Sciatic nerve (tissue), 2 donors: ENCODE measurements at regions not wholly inside any gene's neighbourhood (a gene's known extent, or its start where the extent isn't known, plus 50 kb on each side); places are given as distances from the start of the nearest gene placed in this dataset.

Experiments
- ATAC-seq: fragments of 200-7000 bp; cut with Tn5 transposase; one replicate; pipeline ENCODE4 v1.9.1; 2020; ENCODE audit warnings: mild to moderate bottlenecking, moderate library complexity
- DNase-seq: peaks from one replicate; pipeline ENCODE4 v3.0.0-alpha.2; 2020; ENCODE audit warnings: low spot score
- intact Hi-C: fragments of 100-400 bp; cut with DNase I; formaldehyde crosslinking; loops from one replicate; pipeline ENCODE4 v1.14.2; 2022
- donor health status: DM: no; HTN: no; CAD: no.
- donor health status: DM: no; HTN: no; CAD: no.

- no peak for DNase-seq
- intact Hi-C loops, result no loop called here
These were observed 63.5 kb upstream of the ASCC3 start for GRCh38 chr6:100944644-100945043.

GRCh38 chr6:100946021-100946540, 65.0 kb upstream of the ASCC3 start:
- ATAC-seq (no peak), DNase-seq (no peak)
- intact Hi-C loops, result no loop called here

More at GRCh38 chr6:100944644-100945043, 63.5 kb upstream of the ASCC3 start:
- ATAC-seq, result no peak

GRCh38 chr6:100946711-100947110, 65.6 kb upstream of the ASCC3 start:
- ATAC-seq (no peak), DNase-seq (no peak)
- intact Hi-C loops, result no loop called here

- DNase-seq, result no peak
- no peak for ATAC-seq
- intact Hi-C loops, result no loop called here
These were observed 67.4 kb upstream of the ASCC3 start for GRCh38 chr6:100948381-100949133.

GRCh38 chr6:100952006-100952405, 70.9 kb upstream of the ASCC3 start:
- intact Hi-C loops, result no loop called here
- no peak for ATAC-seq
- DNase-seq, result no peak

GRCh38 chr6:100959280-100959679, 78.2 kb upstream of the ASCC3 start:
- DNase-seq (no peak), ATAC-seq (no peak)
- intact Hi-C loops, result no loop called here

- intact Hi-C loops, result no loop called here
- DNase-seq, result no peak
- ATAC-seq, result no peak
These were observed 81.3 kb upstream of the ASCC3 start for GRCh38 chr6:100962466-100962865.

- intact Hi-C loops, result no loop called here
- no peak for DNase-seq
- ATAC-seq, result no peak
These were observed 83.9 kb upstream of the ASCC3 start for GRCh38 chr6:100965067-100965466.

GRCh38 chr6:100968949-100969348, 87.8 kb upstream of the ASCC3 start:
- intact Hi-C loops, result no loop called here
- DNase-seq, result no peak
- no peak for ATAC-seq

GRCh38 chr6:100979267-100979666, 98.1 kb upstream of the ASCC3 start:
- DNase-seq (no peak), ATAC-seq (no peak)
- intact Hi-C loops, result no loop called here

GRCh38 chr6:100980949-100981348, 99.8 kb upstream of the ASCC3 start:
- intact Hi-C loops, result no loop called here
- DNase-seq, result no peak
- ATAC-seq, result no peak

GRCh38 chr6:100986921-100987320, 105.8 kb upstream of the ASCC3 start:
- no peak for ATAC-seq

GRCh38 chr6:100987556-100987955, 106.4 kb upstream of the ASCC3 start:
- intact Hi-C loops, result no loop called here
- DNase-seq (no peak), ATAC-seq (no peak)

More at GRCh38 chr6:100986921-100987320, 105.8 kb upstream of the ASCC3 start:
- DNase-seq, result no peak
- intact Hi-C loops, result no loop called here

GRCh38 chr6:100988391-100988984, 107.4 kb upstream of the ASCC3 start:
- intact Hi-C loops, result no loop called here
- ATAC-seq (no peak), DNase-seq (no peak)

- DNase-seq, result no peak
- ATAC-seq, result no peak
- intact Hi-C loops, result no loop called here
These were observed 108.9 kb upstream of the ASCC3 start for GRCh38 chr6:100990070-100990469.

- DNase-seq (no peak), ATAC-seq (no peak)
- intact Hi-C loops, result no loop called here
These were observed 115.3 kb upstream of the ASCC3 start for GRCh38 chr6:100996409-100996808.

- no peak for ATAC-seq
- DNase-seq, result no peak
- intact Hi-C loops, result no loop called here
These were observed 117.0 kb upstream of the ASCC3 start for GRCh38 chr6:100998111-100998510.

GRCh38 chr6:100999034-100999597, 118.0 kb upstream of the ASCC3 start:
- ATAC-seq, result no peak
- intact Hi-C loops, result no loop called here
- DNase-seq, result no peak

- intact Hi-C loops, result no loop called here
- no peak for ATAC-seq
- DNase-seq, result no peak
These were observed 119.2 kb upstream of the ASCC3 start for GRCh38 chr6:101000341-101000740.

GRCh38 chr6:101001012-101001411, 119.9 kb upstream of the ASCC3 start:
- intact Hi-C loops, result no loop called here
- no peak for DNase-seq
- ATAC-seq, result no peak
